Panc1 (cell line): ENCODE measurements at regions not wholly inside any gene's neighbourhood (a gene's known extent, or its start where the extent isn't known, plus 50 kb on each side); places are given as distances from the start of the nearest gene placed in this dataset.
"Not testable (repeated sequence)": the region's sequence is repeated elsewhere in the genome, so short reads cannot be mapped to it uniquely, and the experiment has no call there.

ENCODE experiments used
- ATAC-seq: fragments of 200-7000 bp; cut with Tn5 transposase; 2 replicates; pipeline ENCODE4 v1.9.1; 2020; ENCODE audit warnings: mild to moderate bottlenecking, moderate library complexity
- BruUV-seq: library from RNA; stranded (reverse); fragments of 400-500 nt; replicated peaks from 2 replicates; lab custom pipeline; 2021; lab: Mats Ljungman, UMichigan
- CTCF ChIA-PET: fragments of 300-600 bp; sonication (Branson Sonifier 250); formaldehyde crosslinking; loops from one replicate; lab custom pipeline; 2022; ENCODE audit warnings: antibody characterized with exemption; lab: Charles Lee
- POLR2A ChIA-PET: fragments of 300-600 bp; sonication (Branson Sonifier 250); formaldehyde crosslinking; loops from one replicate; lab custom pipeline; 2022; ENCODE audit warnings: antibody characterized with exemption; lab: Charles Lee
- DNase-seq: peaks from one replicate; pipeline ENCODE4 v3.0.0-alpha.2; 2010; ENCODE audit warnings: low read depth, low spot score
- H3K27ac ChIP-seq: 2 replicates; pipeline ENCODE4 v1.5.1; 2011; ENCODE audit warnings: mild to moderate bottlenecking, low read length, inconsistent platforms
- H3K27me3 ChIP-seq: fragments of 200-500 bp; sonication (Bioruptor generic); 2 replicates; pipeline ENCODE4 v1.6.0; 2014; ENCODE audit warnings: low read length, inconsistent platforms; ENCODE audit not compliant: control insufficient read depth, insufficient read depth
- H3K36me3 ChIP-seq: fragments of 200-500 bp; sonication (Bioruptor generic); 2 replicates; pipeline ENCODE4 v1.5.1; 2014; ENCODE audit warnings: inconsistent platforms, mild to moderate bottlenecking, low read length, moderate library complexity; ENCODE audit not compliant: control insufficient read depth, insufficient read depth
- H3K4me1 ChIP-seq: 2 replicates; pipeline ENCODE4 v1.5.1; 2011; ENCODE audit warnings: inconsistent platforms, mild to moderate bottlenecking, low read length, moderate library complexity; ENCODE audit not compliant: control insufficient read depth, insufficient read depth
- H3K4me3 ChIP-seq, 2 experiments: 2 replicates each; pipeline ENCODE4 v1.5.1; 2011 to 2012; ENCODE audit warnings: low read depth in 2 of 2, low read length in 2 of 2, mild to moderate bottlenecking in 2 of 2, inconsistent platforms in 1 of 2, moderate library complexity in 1 of 2
- H3K9me3 ChIP-seq: fragments of 200-500 bp; sonication (Bioruptor generic); 2 replicates; pipeline ENCODE4 v1.5.1; 2014; ENCODE audit warnings: low read depth, mild to moderate bottlenecking, inconsistent platforms, low read length, moderate library complexity; ENCODE audit not compliant: control insufficient read depth, insufficient read depth
- CTCF ChIP-seq: fragments of 450-650 bp; IDR thresholded peaks from 2 replicates; pipeline ENCODE4 v1.5.1; 2017; ENCODE audit warnings: mild to moderate bottlenecking
- POLR2AphosphoS5 ChIP-seq: IDR thresholded peaks from 2 replicates; pipeline ENCODE4 v1.6.1; 2012; ENCODE audit warnings: mild to moderate bottlenecking, low read depth, low read length, moderate library complexity
- REST ChIP-seq, 2 experiments: IDR thresholded peaks; 2 replicates each; pipeline ENCODE4 v1.6.1; 2011 to 2012; ENCODE audit warnings: low read depth in 2 of 2, control low read depth in 1 of 2, low read length in 1 of 2, mild to moderate bottlenecking in 1 of 2, moderate library complexity in 1 of 2; ENCODE audit not compliant: insufficient read depth in 1 of 2
- SIN3A ChIP-seq: IDR thresholded peaks from 2 replicates; pipeline ENCODE4 v1.6.1; 2012; ENCODE audit warnings: low read depth, mild to moderate bottlenecking, low read length, moderate library complexity, borderline replicate concordance; ENCODE audit not compliant: insufficient read depth
- TCF7L2 ChIP-seq: IDR thresholded peaks from 2 replicates; pipeline ENCODE4 v1.6.1; 2011; ENCODE audit warnings: mild to moderate bottlenecking, low read depth, low read length, inconsistent platforms
- in situ Hi-C: cut with HindIII; loops from 2 replicates; pipeline ENCODE4 v1.10.0; 2016; ENCODE audit warnings: low sequenced_read_pairs, low pct_unique_long_range_greater_than_20kb
- intact Hi-C: fragments of 100-400 bp; cut with micrococcal nuclease; formaldehyde crosslinking; loops from one replicate; pipeline ENCODE4 v1.10.0; 2022; ENCODE audit not compliant: unreplicated experiment

- POLR2A ChIA-PET, BruUV-seq, CTCF ChIA-PET, H3K4me1 ChIP-seq, in situ Hi-C loops, H3K27me3 ChIP-seq, DNase-seq, intact Hi-C loops, H3K36me3 ChIP-seq, H3K4me3 ChIP-seq, ATAC-seq, H3K9me3 ChIP-seq, H3K27ac ChIP-seq: not testable (repeated sequence)
These were observed 459.5 kb downstream of the MFSD1 start for GRCh38 chr3:159261333-159261732.

- DNase-seq (no peak), ATAC-seq (peak; percentile 80; the same call in 1 of the 2 replicates)
- intact Hi-C loops: loop anchor here (1.0 to 2.0 kb wide), 2 partner anchors 322 to 541 kb away; no protein-coding TSS in a partner anchor
- H3K9me3 ChIP-seq: no peaks in the 10 kb centered on the region
- ChIA-PET CTCF (interaction anchor here (1.1 kb wide), 1 partner anchor 393 kb away, joined by 10 read pairs; no protein-coding TSS in a partner anchor), POLR2A (no interaction called here)
- H3K4me3 ChIP-seq: no peak overlapping the region
- in situ Hi-C loops: no loop called here
- no peaks in the 10 kb centered on the region for H3K36me3 ChIP-seq
- TF ChIP-seq SIN3A (no peak), CTCF (peak; percentile 86; the same call in 1 of the 2 replicates)
- H3K27me3 ChIP-seq: peaks cover 2% of the 10 kb centered on the region; the same call in 1 of the 2 replicates
- H3K27ac ChIP-seq: no peak overlapping the region
- BruUV-seq: no TSS peak
- H3K4me1 ChIP-seq: peaks cover 2% of the 10 kb centered on the region; the same call in 1 of the 2 replicates
These were observed 462.1 kb downstream of the MFSD1 start for GRCh38 chr3:159263750-159264553.

- no peaks in the 10 kb centered on the region for H3K36me3 ChIP-seq
- H3K4me1 ChIP-seq: peaks cover 2% of the 10 kb centered on the region; the same call in 1 of the 2 replicates
- no peak overlapping the region for H3K27ac ChIP-seq
- BruUV-seq: no TSS peak
- in situ Hi-C loops (no loop called here), intact Hi-C loops (loop anchor here (2.0 to 5.0 kb wide), 2 partner anchors 539 to 742 kb away; no protein-coding TSS in a partner anchor)
- CTCF ChIA-PET: interaction anchor here (1.1 kb wide), 1 partner anchor 539 kb away, joined by 4 read pairs; no protein-coding TSS in a partner anchor
- no peak overlapping the region for H3K4me3 ChIP-seq
- DNase-seq: no peak
- no peak for ATAC-seq
- POLR2A ChIA-PET: no interaction called here
- no peaks in the 10 kb centered on the region for H3K9me3 ChIP-seq
- TF ChIP-seq SIN3A: no peak
- TF ChIP-seq REST (IDR thresholded peaks at IDR 0.05; ENCODE audit: insufficient read depth in 1 of 2, low read depth in 2 of 2, low read length in 1 of 2): no peak
- TF ChIP-seq TCF7L2: no peak
- no peak for TF ChIP-seq CTCF
- TF ChIP-seq POLR2AphosphoS5: no peak
- H3K27me3 ChIP-seq: peaks cover 2% of the 10 kb centered on the region; the same call in 1 of the 2 replicates
These were observed 463.9 kb downstream of the MFSD1 start for GRCh38 chr3:159265705-159266104.
